Stimulated activated CD4-positive, alpha-beta T cell treated with anti-CD3 and anti-CD28 coated beads, Interleukin-4, amount 100 ng/mL, for 48 hours (primary cell): ENCODE measurements at regions not wholly inside any gene's neighbourhood (a gene's known extent, or its start where the extent isn't known, plus 50 kb on each side); places are given as distances from the start of the nearest gene placed in this dataset.

Experiments used
- DNase-seq, 2 donors: peaks; one replicate each; pipeline ENCODE4 v3.0.0-alpha.2; 2020; ENCODE audit warnings: low read depth in 2 of 2

DNA sequence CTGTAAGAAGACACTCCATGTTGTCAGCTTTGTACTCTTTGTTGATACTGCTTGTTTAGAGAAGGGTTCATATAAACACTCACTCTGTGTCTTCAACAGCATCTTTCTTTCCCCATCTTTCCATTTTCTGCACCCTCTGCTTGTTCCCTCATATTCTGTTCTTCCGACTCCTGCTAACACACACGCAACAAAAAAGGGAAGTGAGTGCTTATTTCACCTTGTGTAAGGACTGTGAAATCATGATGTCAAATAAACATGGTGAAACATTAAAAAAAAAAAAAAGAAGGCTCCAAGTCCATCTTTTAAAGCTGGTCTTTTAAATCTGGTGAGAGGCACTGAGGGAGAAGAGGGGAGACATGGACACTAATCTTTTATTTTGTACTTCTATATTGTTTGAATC, 145.4 kb downstream of the RPAP3 start:
- DNase-seq, result no peak

DNA sequence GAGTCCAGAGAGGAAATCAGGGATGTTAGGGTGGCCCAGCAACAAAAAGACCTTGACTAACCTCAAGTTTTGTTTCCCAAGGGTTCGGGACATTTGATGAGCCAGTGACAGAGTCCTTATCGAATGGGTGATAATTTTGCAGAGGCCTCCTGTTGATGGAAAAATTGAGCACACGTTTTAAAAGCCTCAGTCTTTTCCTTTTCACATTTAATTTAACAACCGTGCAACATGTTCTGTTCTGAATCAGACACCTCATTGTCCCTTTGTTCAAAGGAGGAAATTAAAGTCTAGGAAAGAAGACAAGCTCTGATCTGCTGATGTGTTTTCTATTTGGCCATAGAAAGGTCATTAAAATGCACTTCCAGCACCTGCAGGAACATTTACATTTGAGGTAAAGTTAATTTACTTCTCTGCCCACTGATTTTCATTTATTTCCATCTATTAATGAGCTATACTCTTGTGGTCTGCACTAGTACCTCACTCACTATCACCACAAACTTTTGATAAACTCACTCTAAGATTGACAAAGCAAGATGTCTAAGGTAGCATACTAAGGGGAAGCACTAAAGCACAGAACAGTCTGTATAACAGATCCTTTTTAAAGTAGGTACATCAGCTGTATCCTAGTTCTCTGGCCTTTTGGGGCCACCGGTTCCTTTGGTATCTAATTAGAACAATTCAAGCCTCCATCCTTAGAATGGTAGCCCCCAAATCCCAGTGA, 147.0 kb downstream of the RPAP3 start:
- DNase-seq, result no peak

DNA sequence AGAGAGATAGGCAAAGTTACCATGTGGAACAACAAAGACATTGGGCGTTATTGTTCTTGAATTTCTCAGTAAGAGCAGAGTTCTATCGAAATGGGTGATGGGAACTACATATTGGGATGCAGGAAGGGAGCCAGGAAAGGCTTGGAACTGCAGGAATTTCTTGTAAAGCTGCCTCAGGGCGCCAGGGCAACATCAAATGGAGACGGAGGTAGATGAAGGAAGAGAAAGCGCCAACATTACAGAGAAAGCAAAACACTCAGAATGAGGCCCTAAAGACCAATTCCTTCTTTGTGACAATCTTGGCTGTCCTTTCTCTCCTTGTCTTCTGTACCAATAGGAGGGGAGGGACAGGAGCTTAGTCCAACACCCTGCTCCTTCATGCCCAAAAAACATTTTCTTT, 148.4 kb downstream of the RPAP3 start:
- no peak for DNase-seq

DNA sequence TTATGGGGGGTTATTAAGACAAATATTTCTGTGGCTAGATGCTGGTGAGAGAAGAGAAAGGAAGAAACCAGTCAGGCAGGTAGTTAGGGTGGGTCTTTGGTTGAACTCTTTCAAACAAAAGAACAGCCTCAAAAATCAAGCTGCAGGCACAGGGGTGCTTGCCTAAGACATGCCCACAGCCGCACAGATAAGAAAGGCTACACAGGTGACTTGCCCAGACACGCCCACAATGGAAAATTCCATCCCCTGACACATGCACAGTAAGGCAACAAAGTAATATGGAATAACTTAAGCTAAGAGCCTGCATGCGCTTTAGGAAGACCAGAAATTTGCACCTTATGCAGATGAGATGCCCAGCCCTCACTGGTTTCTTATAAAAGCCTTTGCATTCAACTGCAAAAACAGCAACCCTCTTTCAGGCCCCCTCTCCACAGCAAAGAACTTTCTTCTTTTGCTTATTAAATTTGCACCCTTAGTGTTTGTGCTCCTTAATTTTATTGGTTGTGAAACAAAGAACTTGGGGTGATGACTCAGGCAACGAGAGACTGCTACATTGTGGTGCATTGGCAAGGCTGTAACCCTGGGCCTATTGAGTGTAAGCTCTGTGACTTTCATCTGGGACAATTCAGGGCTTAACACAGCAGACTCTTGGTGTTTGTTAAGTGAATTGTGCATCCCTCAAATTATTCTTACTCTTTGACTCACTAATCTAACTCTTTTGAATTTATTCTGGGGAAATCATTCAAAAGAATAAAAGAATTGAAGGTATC, 149.4 kb downstream of the RPAP3 start:
- no peak for DNase-seq

DNA sequence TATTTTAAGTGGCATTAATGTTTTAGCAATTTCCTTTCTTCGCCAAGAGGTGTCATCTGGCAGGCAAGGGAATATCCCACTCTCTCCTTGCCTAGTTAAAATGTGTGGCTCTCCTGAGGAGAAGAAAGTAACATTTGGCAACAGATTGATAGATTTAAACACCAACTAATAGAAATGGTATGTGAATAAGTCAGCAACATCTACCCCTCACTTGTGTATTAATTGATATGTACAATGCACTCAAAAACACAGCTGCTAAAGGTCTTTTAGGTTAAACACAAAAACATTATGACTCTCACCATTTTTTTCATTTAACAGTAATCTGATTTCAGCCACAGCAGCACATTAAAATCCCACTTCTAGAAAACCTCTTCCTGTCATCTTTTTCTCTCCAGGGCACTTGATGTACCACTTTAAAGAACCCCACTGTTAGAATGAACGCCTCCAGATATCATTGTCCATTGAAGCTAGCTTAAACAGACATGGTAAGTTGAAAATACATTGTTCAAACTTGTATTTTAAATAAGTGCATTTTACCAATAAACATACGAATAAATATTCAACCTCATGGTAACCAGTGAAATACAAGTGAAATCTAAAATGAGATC, 151.7 kb downstream of the RPAP3 start:
- no peak for DNase-seq

DNA sequence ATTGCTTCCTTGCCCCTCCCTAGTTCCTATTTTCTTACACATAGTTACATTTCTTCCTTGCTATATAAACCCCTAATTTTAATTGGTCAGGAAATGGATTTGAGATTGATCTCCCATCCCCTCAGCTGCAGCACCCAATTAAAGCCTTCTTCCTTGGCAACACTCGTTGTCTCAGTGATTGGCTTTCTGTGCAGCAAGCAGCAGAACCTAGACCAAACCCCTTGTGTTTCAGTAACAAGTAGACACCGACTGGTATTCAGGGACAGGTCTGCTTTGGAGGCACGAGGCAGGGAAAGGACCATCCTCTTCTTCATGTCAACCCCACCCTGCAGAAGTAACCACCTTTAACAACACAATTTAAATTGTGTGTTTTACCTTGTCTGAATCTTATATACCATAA, 152.6 kb downstream of the RPAP3 start:
- DNase-seq, result no peak

DNA sequence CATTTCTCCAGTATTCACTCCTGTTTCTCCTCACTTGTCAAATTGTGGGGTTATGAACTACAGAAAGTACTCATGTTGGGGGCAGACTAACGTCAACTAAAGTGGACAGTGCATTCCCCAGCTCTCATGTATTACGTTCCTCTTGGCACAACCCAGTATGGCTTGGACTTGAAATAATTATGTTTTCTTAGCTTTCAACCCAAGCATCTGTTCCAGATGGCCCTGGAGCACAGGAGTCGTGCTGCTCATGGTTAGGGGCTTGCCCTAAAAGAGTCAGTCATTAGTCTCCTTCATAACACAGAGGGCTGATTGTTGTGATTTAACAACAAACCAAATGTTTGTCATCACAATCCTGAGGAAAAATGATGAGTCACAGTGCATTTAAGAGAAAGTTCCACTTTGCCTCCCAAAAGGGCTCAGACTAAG, 154.4 kb downstream of the RPAP3 start:
- no peak for DNase-seq

DNA sequence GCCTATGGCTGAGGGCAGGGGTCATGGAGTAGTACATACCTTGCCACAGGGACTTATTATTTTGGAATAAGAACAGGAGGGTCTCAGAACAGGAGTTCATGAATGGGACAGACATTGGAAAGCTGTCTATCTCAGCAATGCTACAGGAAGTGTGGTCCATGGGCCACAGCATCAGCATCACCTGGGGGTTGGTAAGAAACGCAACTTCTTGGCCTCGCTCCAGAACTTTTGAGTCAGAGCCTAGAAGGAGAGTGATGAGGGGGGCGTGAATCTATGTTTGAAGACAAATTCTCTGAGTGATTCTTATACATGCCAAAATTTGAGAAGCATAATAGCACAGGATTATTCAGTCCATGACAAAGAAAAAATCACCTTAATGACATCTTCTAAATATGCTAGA, 156.6 kb downstream of the RPAP3 start:
- DNase-seq, result peak in 1 of 2 donors; percentile 2

DNA sequence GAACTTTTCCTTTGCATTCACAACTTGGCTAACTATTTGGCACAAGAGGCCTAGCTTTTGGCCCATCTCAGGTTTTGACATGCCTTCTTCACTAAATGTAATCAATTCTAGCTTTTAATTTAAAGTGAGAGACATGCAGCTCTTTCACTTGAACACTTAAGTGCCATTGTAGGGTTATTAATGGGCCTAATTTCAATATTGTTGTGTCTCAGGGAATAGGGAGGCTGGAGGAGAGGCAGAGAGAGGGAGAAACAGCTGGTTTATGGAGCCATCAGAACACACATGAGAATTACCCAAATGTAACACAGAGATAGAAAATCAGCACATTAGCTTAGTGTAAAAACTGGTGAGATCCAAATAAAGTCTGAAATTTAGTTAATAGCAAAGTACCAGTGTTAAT, 157.4 kb downstream of the RPAP3 start:
- DNase-seq, result no peak

DNA sequence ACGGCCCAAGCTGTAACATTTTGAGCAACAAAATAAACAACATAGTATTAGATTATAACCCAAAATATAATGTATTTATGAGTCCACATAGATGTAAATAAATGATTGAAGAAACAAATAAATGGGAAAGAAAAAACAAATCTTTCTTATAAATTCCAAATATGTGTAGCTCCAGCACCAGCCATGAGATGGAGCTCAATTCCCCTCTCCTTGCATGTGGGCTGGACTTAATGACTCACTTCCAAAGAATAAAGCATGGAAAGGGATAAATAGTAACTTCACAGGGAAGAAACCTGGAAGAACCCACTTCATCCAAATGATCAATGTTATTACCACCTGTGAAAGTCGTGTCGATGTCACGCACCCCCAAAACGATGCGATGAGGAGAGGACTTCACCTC, 158.8 kb downstream of the RPAP3 start:
- no peak for DNase-seq

DNA sequence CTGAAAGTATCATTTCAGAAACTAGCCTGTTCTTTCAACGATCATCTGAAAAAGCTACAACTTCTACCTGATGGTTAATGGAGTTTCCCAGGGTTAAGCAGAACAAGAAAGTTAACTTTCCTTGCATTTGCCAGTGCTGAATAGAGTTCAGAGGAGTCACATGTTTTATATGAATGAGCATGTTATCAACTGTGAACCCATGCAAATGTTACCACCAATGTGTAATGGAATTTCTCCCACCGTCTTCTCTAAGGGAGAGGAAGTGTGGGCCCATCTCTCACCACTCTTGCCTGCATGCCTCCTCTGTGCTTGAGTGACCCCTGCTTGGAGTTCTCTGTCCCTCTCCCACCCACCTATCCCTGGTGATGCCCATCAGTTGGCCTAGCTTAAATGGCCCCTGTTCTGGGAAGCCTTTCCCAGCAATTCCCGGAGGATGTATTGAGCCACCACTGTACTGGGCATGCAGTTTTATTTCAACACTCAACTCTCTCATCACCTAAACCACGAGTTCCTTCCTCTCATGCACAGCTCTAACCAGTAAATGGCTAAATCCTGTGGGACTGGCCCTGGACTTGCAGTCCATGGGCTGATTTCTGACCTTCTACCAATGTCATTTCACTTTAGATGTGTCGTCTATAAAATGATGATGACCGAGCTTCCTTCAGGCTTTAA, 159.8 kb downstream of the RPAP3 start:
- DNase-seq, result no peak

DNA sequence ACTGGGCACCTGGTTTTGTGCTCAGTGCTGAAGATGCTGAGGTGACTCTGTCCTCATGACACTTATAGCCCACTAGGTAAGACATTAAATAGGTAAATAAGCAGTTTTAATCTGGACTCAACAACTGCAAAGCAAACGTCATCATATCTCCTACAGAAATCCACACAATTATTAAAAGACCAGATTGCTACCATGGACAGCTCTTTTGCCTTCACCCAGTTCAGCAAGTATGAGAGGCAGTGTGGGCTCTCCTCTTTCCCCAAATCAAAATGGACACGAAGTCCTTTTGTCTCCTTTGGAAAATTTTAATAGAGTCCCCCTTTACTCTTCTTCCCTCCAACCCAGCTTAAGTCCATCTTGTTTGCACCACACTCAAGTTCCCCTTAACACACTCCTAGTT, 171.1 kb downstream of the RPAP3 start:
- no peak for DNase-seq

DNA sequence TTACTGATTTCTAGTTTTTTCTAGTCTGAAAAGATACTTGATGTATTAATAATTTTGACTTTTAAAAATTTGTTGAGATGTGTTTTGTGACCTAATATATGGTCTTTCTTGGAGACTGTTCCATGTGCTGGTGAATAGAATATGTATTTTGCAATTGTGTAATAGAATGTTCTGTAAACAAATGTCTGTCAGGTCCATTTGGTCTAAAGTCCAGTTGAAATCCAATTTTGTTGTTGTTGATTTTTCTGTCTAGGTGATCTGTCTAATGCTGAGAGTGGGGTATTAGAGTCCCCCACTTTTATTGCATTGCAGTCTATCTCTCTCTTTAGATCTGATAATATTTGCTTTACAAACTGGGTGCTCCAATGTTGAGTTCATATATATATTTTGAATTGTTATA, 175.8 kb downstream of the RPAP3 start:
- no peak for DNase-seq

DNA sequence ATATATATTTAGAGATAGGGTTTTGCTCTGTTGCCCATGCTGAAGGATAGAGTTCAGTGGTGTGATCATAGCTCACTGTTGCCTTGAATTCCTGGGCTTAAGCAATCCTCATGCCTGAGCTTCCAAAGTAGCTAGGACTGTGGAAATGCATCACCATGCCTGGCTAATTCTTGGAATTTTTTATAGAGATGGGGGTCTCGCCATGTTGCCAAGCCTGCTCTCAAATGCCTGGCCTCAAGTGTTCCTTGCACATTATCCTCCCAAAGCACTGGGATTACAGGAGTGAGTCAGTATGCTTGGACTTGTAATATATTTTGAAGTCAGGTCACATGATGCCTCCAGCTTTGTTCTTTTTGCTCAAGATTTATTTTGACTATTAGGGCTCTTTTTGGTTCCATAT, 178.0 kb downstream of the RPAP3 start:
- no peak for DNase-seq

DNA sequence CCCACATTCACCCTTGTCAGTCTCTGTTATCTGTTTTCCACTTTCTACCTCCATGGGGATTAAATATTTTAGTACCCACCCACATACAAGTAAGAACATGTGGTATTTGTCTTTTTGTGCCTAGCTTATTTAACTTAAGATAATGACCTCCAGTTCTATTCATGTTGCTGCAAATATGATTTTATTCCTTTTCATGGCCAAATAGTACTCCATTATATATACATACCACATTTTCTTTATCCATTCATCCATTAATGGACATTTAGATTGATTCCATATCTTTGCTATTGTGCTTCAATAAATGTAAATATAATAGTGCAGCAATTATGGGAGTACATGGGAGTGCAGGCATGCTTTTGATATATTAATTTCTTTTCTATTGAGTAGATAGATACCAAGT, 185.8 kb downstream of the RPAP3 start:
- DNase-seq, result no peak

DNA sequence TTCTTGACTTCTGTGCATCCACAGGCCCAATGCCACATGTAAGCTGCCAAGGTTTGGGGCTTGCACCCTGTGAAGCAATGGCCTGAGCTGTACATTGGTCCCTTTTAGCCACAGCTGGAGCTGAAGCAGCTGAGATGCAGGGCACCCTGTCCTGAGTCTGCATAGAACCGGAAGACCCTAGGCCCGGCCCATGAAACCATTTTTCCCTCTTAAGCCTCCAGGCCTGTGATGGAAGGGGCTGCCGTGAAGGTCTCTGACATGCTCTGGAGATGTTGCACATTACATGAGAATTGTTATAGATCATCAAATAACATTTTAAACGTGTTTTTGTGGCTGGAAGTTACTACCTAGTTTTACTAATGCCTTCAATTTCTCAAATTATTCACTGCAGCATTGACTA, 188.7 kb downstream of the RPAP3 start:
- DNase-seq, result no peak

DNA sequence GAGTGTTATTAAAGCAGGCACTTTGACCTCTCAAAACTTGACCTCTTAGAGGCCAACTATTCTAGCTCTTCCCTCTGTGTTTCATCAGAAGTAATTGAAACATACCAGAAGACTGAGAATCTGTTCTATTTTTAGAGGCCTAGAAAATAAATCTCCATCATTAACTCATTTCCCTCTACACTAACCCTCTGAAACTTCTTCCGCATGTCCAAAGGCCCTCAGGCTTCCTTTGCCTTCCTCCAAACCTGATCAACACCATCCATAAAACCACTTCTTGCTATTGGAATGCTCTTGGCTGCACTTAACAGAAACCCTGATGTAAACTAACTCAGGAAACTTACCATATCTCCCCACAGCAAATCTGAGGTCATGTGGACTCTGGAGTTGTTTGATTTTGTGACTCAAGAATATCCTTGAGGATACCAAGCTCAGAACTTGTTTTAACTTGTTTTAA, 196.4 kb downstream of the RPAP3 start:
- DNase-seq, result no peak

DNA sequence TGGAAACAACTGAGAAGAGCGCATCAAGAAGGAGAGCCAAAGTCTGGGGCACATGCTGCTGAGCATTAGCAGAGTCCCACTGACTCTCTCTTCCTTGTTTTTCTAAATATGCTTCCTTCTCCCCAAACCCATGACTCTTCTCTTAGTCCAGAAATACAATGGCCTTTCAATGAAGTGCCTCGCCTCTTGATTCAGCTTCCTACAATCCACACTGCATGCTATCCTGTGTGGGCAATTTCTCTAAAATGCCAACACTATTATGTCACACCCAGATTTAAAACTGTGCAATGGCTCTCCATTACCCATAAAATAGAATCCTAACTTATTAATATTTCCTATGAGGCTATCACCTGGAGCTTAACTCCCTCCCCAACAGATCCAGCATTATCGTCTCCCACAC, 198.6 kb downstream of the RPAP3 start:
- DNase-seq, result no peak

DNA sequence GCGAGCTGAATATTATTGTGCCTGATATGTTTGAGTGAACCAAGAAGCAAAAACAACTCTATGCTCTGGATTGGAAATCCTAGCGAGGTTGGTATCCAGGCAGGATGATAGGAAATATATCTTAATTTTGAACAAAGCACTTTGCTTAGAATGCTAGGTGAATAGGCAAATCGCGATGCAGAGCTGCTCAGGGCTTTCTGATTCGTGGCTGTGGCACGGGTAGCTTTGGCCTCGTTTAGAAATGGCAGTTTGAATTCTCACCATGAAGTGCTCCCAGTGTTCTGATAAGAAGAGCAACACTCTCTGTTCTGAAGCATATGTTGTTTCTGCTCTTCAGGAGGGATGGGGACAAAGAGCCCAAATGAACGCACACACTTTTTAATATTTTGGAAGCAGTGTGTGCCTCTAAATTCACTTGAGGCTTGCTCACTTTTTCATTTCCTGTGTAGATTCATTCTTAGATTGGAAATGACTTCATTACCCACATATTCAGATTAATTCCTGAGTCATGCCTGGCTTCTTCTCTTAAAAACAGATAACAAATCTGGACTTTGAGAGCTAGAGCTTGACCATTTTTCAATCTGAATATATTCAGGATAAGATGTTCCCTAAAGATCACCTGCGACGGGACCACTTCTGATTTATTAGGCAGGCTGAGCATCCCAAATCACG, 200.9 kb downstream of the RPAP3 start:
- no peak for DNase-seq

DNA sequence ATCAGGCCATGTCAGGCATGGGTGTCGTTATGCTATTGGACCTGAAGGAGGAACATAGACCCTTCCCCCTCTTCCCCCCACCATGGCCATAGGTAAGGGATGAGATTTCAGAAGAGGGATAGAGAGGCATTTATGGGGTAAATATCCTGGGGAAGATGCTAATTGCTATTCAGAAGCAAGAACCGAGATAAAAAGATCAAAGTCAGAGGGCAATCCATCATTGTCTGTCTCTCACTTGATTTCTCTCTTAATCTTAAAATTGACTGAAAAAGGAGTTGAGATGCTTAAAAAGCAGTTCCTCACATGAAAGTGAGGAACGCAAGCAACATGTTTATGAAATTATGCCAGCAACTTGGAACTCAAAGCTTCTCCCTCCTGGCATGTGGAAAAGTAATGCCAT, 212.0 kb downstream of the RPAP3 start:
- no peak for DNase-seq

DNA sequence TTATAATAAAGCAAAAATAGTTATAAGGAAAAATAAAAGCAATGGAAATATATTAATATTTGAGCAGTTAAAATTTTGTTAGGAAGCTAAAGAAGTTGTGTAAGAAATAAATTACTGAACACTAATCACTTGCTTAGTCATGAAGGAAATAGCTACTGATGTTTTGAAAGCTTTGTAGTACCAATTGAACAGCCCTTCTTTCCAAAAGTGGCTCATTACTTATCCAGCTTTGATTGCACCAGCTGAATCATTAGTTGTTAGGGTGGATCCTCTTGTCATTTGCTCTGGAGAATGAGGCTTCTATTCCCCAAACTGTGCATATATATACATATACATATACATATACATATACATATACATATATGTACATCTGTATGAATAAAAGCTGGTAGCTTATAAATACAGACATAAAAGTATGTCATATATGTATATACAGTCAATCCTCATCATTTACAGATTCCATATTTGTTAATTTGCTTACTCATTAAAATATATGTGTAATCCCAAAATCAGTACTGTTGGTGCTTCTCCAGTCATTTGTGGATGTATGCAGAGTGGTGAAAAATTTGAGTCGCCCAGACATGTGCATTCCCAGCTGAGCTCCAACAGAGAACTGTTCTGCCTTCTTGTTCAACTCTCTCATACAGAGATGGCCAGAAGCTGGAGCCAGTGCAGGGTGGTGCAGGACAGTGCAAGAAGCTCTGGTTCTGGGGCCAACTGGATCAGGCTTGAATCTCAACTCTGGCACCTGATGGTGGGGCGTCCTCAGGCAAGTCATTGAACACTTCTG, 214.1 kb downstream of the RPAP3 start:
- DNase-seq, result no peak
